B cell (primary cell): ENCODE measurements at regions not wholly inside any gene's neighbourhood (a gene's known extent, or its start where the extent isn't known, plus 50 kb on each side); places are given as distances from the start of the nearest gene placed in this dataset.

ENCODE experiments used
- EZH2 ChIP-seq: IDR thresholded peaks from 2 replicates; pipeline ENCODE4 v1.6.1; 2012; ENCODE audit warnings: borderline replicate concordance, low read depth, mild to moderate bottlenecking, moderate library complexity, low read length; ENCODE audit not compliant: insufficient read depth, poor library complexity, severe bottlenecking
- TF ChIP-seq, protein P1 (sequence below): fragments of 200-600 bp; IDR thresholded peaks from one replicate; pipeline ENCODE4 v1.8.0; 2022; ENCODE audit warnings: antibody characterized with exemption, mild to moderate bottlenecking

DNA sequence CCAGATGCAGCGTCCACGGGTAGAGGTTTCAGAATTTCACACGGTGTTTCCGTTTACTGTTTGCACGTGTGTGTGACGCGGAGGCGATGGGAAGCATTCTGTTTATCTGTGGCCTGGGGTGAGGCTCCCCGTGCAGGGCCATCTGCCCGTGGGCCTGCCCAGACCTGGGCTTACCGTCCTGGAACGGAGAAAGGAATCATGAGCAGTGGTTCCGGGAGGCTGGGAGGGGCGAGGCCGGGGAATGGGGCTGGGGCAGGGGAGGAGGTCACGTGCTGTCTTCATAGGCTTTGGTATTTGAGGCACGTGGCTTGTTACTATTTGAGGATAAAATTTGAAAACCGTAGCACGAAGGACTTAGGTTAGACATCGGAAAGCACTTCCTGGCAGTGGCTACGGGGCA is 77.9 kb downstream of the RTP5 start:
- TF ChIP-seq, protein P1, sequence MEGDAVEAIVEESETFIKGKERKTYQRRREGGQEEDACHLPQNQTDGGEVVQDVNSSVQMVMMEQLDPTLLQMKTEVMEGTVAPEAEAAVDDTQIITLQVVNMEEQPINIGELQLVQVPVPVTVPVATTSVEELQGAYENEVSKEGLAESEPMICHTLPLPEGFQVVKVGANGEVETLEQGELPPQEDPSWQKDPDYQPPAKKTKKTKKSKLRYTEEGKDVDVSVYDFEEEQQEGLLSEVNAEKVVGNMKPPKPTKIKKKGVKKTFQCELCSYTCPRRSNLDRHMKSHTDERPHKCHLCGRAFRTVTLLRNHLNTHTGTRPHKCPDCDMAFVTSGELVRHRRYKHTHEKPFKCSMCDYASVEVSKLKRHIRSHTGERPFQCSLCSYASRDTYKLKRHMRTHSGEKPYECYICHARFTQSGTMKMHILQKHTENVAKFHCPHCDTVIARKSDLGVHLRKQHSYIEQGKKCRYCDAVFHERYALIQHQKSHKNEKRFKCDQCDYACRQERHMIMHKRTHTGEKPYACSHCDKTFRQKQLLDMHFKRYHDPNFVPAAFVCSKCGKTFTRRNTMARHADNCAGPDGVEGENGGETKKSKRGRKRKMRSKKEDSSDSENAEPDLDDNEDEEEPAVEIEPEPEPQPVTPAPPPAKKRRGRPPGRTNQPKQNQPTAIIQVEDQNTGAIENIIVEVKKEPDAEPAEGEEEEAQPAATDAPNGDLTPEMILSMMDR: no peak
- TF ChIP-seq EZH2: no peak
